Stimulated activated naive CD8-positive, alpha-beta T cell treated with anti-CD3 and anti-CD28 coated beads, Interleukin-15, Interleukin-2, amounts not matched to agents 100 U/mL and 50 U/mL, for 24 hours (primary cell): ENCODE measurements at regions not wholly inside any gene's neighbourhood (a gene's known extent, or its start where the extent isn't known, plus 50 kb on each side); places are given as distances from the start of the nearest gene placed in this dataset.
"Not testable (repeated sequence)": the region's sequence is repeated elsewhere in the genome, so short reads cannot be mapped to it uniquely, and the experiment has no call there.

Experiments used
- ATAC-seq: fragments of 150-1000 bp; cut with Tn5 transposase; one replicate; pipeline ENCODE4 v1.10.0; 2021
- DNase-seq: peaks from one replicate; pipeline ENCODE4 v3.0.0; 2021

DNA sequence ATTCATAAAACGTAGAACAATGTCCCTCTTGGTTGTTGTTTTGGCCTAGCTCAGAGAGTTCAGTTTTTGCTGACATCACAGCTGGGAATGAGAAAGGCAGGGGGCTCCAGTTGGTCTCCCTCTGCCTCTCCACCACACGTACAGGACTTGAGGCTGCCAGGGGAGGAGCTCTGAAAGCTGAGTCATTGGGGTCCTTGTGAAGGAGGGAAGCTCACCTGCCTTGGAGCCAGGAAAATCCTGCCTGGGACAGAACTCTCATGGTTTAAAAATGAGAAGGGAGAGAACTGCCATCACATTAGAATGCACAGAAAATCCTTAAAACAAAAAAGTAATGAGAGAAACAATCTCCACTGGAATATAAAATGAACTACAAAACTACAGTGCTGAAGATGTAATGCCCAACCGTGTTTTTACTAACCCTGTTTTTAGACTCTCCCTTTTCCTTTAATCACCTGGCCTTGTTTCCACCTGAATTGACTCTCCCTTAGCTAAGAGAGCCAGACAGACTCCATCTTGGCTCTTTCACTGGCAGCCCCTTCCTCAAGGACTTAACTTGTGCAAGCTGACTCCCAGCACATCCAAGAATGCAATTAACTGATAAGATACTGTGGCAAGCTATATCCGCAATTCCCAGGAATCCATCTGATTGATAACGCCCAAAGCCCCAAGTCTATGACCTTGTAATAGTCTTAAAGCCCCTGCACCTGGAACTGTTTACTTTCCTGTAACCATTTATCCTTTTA, 58.6 kb upstream of the TARP start:
- not testable (repeated sequence) for ATAC-seq, DNase-seq

- ATAC-seq (peak; percentile 44), DNase-seq (peak; percentile 40)
These were observed 57.6 kb upstream of the TARP start for GRCh38 chr7:38330861-38331621.

DNA sequence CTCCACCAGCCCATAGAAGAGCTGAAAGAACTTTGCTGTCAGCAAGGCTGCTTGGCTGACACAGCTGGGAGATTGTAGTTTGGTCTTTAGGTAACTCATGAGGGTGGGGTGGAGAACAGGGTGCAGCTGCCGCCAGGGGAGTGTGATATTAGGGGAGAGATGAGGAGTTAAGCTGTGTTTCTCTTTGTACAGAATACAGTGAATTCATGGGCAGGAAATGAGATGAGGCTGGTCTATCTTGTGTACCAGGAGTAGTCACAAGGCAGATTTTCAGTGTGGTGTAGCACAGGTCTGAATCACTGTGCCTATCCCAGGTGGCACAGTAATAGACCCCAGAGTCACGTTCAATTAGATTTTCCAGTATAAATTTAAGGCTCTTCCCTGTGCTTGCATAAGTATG, 56.6 kb upstream of the TARP start:
- ATAC-seq = no peak
- DNase-seq = no peak

- ATAC-seq (no peak), DNase-seq (no peak)
These were observed 55.9 kb upstream of the TARP start for GRCh38 chr7:38329340-38329739.

DNA sequence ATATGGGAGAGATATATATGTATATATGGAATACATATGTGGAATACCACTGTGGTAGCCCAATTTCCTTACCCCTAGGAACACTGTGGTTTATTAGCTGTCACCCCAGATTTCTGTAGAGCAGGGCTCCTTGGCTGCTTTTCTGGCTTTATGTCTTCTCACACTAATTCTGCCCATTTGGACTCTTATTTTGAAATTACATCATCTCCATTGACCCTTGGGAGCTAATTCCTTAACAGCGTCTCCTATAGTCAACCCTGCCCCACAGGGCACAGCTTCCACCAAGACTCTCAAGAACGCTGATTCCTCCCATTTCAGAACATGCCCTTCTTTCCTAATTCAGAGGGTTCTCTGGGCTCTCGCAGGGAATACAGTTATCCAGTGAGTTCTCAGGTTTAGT, 55.4 kb upstream of the TARP start:
- ATAC-seq = no peak
- no peak for DNase-seq

- DNase-seq (no peak), ATAC-seq (no peak)
These were observed 54.2 kb upstream of the TARP start for GRCh38 chr7:38327637-38328036.
